Adipocyte (in vitro differentiated cells): ENCODE measurements at regions not wholly inside any gene's neighbourhood (a gene's known extent, or its start where the extent isn't known, plus 50 kb on each side); places are given as distances from the start of the nearest gene placed in this dataset.

Experiments
- DNase-seq: peaks from one replicate; pipeline ENCODE4 v3.0.0-alpha.2; 2015; ENCODE audit warnings: low read depth
- H3K27me3 ChIP-seq: replicated peaks from 2 replicates; pipeline ENCODE4 v1.7.0; 2013; ENCODE audit warnings: mild to moderate bottlenecking, low read length, moderate library complexity; ENCODE audit not compliant: control insufficient read depth, insufficient read depth
- H3K36me3 ChIP-seq: 2 replicates; pipeline ENCODE4 v1.7.0; 2013; ENCODE audit warnings: low read length, mild to moderate bottlenecking, moderate library complexity; ENCODE audit not compliant: control insufficient read depth, insufficient read depth, severe bottlenecking
- H3K4me1 ChIP-seq: 2 replicates; pipeline ENCODE4 v1.7.0; 2013; ENCODE audit warnings: mild to moderate bottlenecking, low read length, moderate library complexity; ENCODE audit not compliant: control insufficient read depth, insufficient read depth
- H3K4me3 ChIP-seq: 2 replicates; pipeline ENCODE4 v1.7.0; 2013; ENCODE audit warnings: mild to moderate bottlenecking, low read length, moderate library complexity
- H3K9ac ChIP-seq: 2 replicates; pipeline ENCODE4 v1.7.0; 2013; ENCODE audit warnings: mild to moderate bottlenecking, low read length, moderate library complexity
- H3K9me3 ChIP-seq: 2 replicates; pipeline ENCODE4 v1.7.0; 2013; ENCODE audit warnings: mild to moderate bottlenecking, low read length, moderate library complexity; ENCODE audit not compliant: control insufficient read depth

- H3K9me3 ChIP-seq = no peaks in the 10 kb centered on the region
- H3K36me3 ChIP-seq = no peaks in the 10 kb centered on the region
- DNase-seq = no peak
- H3K4me1 ChIP-seq = peaks cover 3% of the 10 kb centered on the region
- no peak overlapping the region for H3K9ac ChIP-seq
- no peak overlapping the region for H3K4me3 ChIP-seq
- no peaks in the 10 kb centered on the region for H3K27me3 ChIP-seq
Observed at GRCh38 chr12:90129366-90130030, 420.9 kb upstream of the ATP2B1 start.

GRCh38 chr12:90128526-90128925, 419.9 kb upstream of the ATP2B1 start:
- H3K36me3 ChIP-seq = no peaks in the 10 kb centered on the region
- H3K9ac ChIP-seq = no peak overlapping the region
- H3K4me3 ChIP-seq = no peak overlapping the region
- H3K4me1 ChIP-seq = peaks cover 4% of the 10 kb centered on the region
- no peak for DNase-seq
- H3K27me3 ChIP-seq = no peaks in the 10 kb centered on the region
- H3K9me3 ChIP-seq = no peaks in the 10 kb centered on the region

- Histone ChIP-seq H3K27me3 (no peaks in the 10 kb centered on the region), H3K9ac (no peak overlapping the region), H3K4me3 (no peak overlapping the region), H3K4me1 (peaks cover 4% of the 10 kb centered on the region), H3K9me3 (no peaks in the 10 kb centered on the region), H3K36me3 (no peaks in the 10 kb centered on the region)
- peak; percentile 8 for DNase-seq
Observed at GRCh38 chr12:90126125-90126524, 417.5 kb upstream of the ATP2B1 start.

GRCh38 chr12:90124914-90125313, 416.3 kb upstream of the ATP2B1 start:
- H3K4me1 ChIP-seq = peaks cover 4% of the 10 kb centered on the region
- peaks cover 9% of the 10 kb centered on the region for H3K9me3 ChIP-seq
- H3K9ac ChIP-seq = no peak overlapping the region
- no peak overlapping the region for H3K4me3 ChIP-seq
- DNase-seq = no peak
- H3K27me3 ChIP-seq = no peaks in the 10 kb centered on the region
- no peaks in the 10 kb centered on the region for H3K36me3 ChIP-seq

- H3K36me3 ChIP-seq = no peaks in the 10 kb centered on the region
- peak; percentile 1 for DNase-seq
- H3K4me3 ChIP-seq = no peak overlapping the region
- H3K9me3 ChIP-seq = peaks cover 15% of the 10 kb centered on the region
- H3K27me3 ChIP-seq = no peaks in the 10 kb centered on the region
- peaks cover 4% of the 10 kb centered on the region for H3K4me1 ChIP-seq
- H3K9ac ChIP-seq = no peak overlapping the region
Observed at GRCh38 chr12:90124289-90124688, 415.7 kb upstream of the ATP2B1 start.

- Histone ChIP-seq H3K4me1 (peaks cover 4% of the 10 kb centered on the region), H3K36me3 (no peaks in the 10 kb centered on the region), H3K9me3 (peaks cover 15% of the 10 kb centered on the region), H3K4me3 (no peak overlapping the region), H3K9ac (no peak overlapping the region), H3K27me3 (no peaks in the 10 kb centered on the region)
- no peak for DNase-seq
Observed at GRCh38 chr12:90122681-90123080, 414.0 kb upstream of the ATP2B1 start.

GRCh38 chr12:90120627-90121026, 412.0 kb upstream of the ATP2B1 start:
- Histone ChIP-seq H3K4me3 (no peak overlapping the region), H3K9me3 (peaks cover 15% of the 10 kb centered on the region), H3K4me1 (peaks cover 4% of the 10 kb centered on the region), H3K27me3 (no peaks in the 10 kb centered on the region), H3K36me3 (no peaks in the 10 kb centered on the region), H3K9ac (no peak overlapping the region)
- no peak for DNase-seq

- Histone ChIP-seq H3K9ac (no peak overlapping the region), H3K9me3 (no peaks in the 10 kb centered on the region), H3K27me3 (no peaks in the 10 kb centered on the region), H3K4me1 (no peaks in the 10 kb centered on the region), H3K4me3 (no peak overlapping the region), H3K36me3 (no peaks in the 10 kb centered on the region)
- DNase-seq = no peak
Observed at GRCh38 chr12:90112666-90113065, 404.0 kb upstream of the ATP2B1 start.

GRCh38 chr12:90111791-90112580, 403.3 kb upstream of the ATP2B1 start:
- Histone ChIP-seq H3K36me3 (no peaks in the 10 kb centered on the region), H3K4me3 (peak overlapping the region; percentile 49), H3K27me3 (no peaks in the 10 kb centered on the region), H3K9me3 (no peaks in the 10 kb centered on the region), H3K9ac (peak overlapping the region; percentile 11), H3K4me1 (no peaks in the 10 kb centered on the region)
- no peak for DNase-seq

- no peak for DNase-seq
- Histone ChIP-seq H3K36me3 (no peaks in the 10 kb centered on the region), H3K4me3 (no peak overlapping the region), H3K4me1 (no peaks in the 10 kb centered on the region), H3K9ac (no peak overlapping the region), H3K9me3 (no peaks in the 10 kb centered on the region), H3K27me3 (no peaks in the 10 kb centered on the region)
Observed at GRCh38 chr12:90106568-90106967, 397.9 kb upstream of the ATP2B1 start.

- Histone ChIP-seq H3K4me3 (no peak overlapping the region), H3K9ac (no peak overlapping the region), H3K9me3 (no peaks in the 10 kb centered on the region), H3K4me1 (no peaks in the 10 kb centered on the region), H3K27me3 (no peaks in the 10 kb centered on the region), H3K36me3 (no peaks in the 10 kb centered on the region)
- peak; percentile 63 for DNase-seq
Observed at GRCh38 chr12:90102957-90103652, 394.5 kb upstream of the ATP2B1 start.
